Mesenchymal stem cell (in vitro differentiated cells and primary cell): ENCODE measurements at regions not wholly inside any gene's neighbourhood (a gene's known extent, or its start where the extent isn't known, plus 50 kb on each side); places are given as distances from the start of the nearest gene placed in this dataset.

Experiments
- DNase-seq: peaks from one replicate; pipeline ENCODE4 v3.0.0-alpha.2; 2013
- H2AFZ ChIP-seq: one replicate; pipeline ENCODE4 v1.6.1; 2013; ENCODE audit warnings: low read depth, mild to moderate bottlenecking, control low read depth, inconsistent platforms, low read length, moderate library complexity
- H2AK5ac ChIP-seq: 2 replicates; pipeline ENCODE4 v1.6.1; 2013; ENCODE audit warnings: low read length, moderate library complexity, mild to moderate bottlenecking, inconsistent platforms; ENCODE audit not compliant: severe bottlenecking
- H2BK120ac ChIP-seq: one replicate; pipeline ENCODE4 v1.6.1; 2013; ENCODE audit warnings: low read depth, mild to moderate bottlenecking, inconsistent platforms, low read length, moderate library complexity
- H2BK12ac ChIP-seq, 2 experiments: one replicate each; pipeline ENCODE4 v1.6.1; 2013; ENCODE audit warnings: inconsistent platforms in 2 of 2, low read length in 2 of 2, mild to moderate bottlenecking in 2 of 2, moderate library complexity in 2 of 2, control low read depth in 1 of 2
- H2BK15ac ChIP-seq: one replicate; pipeline ENCODE4 v1.6.1; 2013; ENCODE audit warnings: mild to moderate bottlenecking, low read depth, inconsistent platforms; ENCODE audit not compliant: poor library complexity, severe bottlenecking
- H2BK5ac ChIP-seq: 2 replicates; pipeline ENCODE4 v1.6.1; 2013; ENCODE audit warnings: low read depth, mild to moderate bottlenecking, low read length, control low read depth, inconsistent platforms; ENCODE audit not compliant: poor library complexity, severe bottlenecking
- H3K14ac ChIP-seq, 2 experiments: one replicate each; pipeline ENCODE4 v1.6.1; 2013; ENCODE audit warnings: inconsistent platforms in 2 of 2, low read length in 2 of 2, control low read depth in 1 of 2, mild to moderate bottlenecking in 1 of 2, moderate library complexity in 1 of 2
- H3K18ac ChIP-seq, 2 experiments: one replicate each; pipeline ENCODE4 v1.6.1; 2013; ENCODE audit warnings: inconsistent platforms in 2 of 2, low read length in 2 of 2, control low read depth in 1 of 2, low read depth in 1 of 2, mild to moderate bottlenecking in 1 of 2
- H3K23ac ChIP-seq, 2 experiments: one replicate each; pipeline ENCODE4 v1.6.1; 2013; ENCODE audit warnings: inconsistent platforms in 2 of 2, low read length in 2 of 2, mild to moderate bottlenecking in 2 of 2, moderate library complexity in 2 of 2, control low read depth in 1 of 2
- H3K27ac ChIP-seq: 2 replicates; pipeline ENCODE4 v1.5.1; 2013; ENCODE audit warnings: mild to moderate bottlenecking, moderate library complexity, low read length, control low read depth, inconsistent platforms; ENCODE audit not compliant: poor library complexity, severe bottlenecking
- H3K27me3 ChIP-seq, 2 experiments: 2 replicates each; pipeline versions ENCODE4 v1.6.1 to v1.7.0; 2013; ENCODE audit warnings: low read length in 2 of 2, mild to moderate bottlenecking in 2 of 2, moderate library complexity in 2 of 2, control low read depth in 1 of 2, inconsistent platforms in 1 of 2; ENCODE audit not compliant: control insufficient read depth in 1 of 2, insufficient read depth in 1 of 2
- H3K36me3 ChIP-seq, 2 experiments: 2 replicates each; pipeline versions ENCODE4 v1.6.1 to v1.7.0; 2013; ENCODE audit warnings: low read length in 2 of 2, control low read depth in 1 of 2, inconsistent platforms in 1 of 2, low read depth in 1 of 2, mild to moderate bottlenecking in 1 of 2; ENCODE audit not compliant: insufficient read depth in 2 of 2, control insufficient read depth in 1 of 2
- H3K4ac ChIP-seq, 2 experiments: one replicate each; pipeline ENCODE4 v1.6.1; 2013; ENCODE audit warnings: inconsistent platforms in 2 of 2, low read length in 2 of 2, mild to moderate bottlenecking in 2 of 2, moderate library complexity in 2 of 2, control low read depth in 1 of 2, low read depth in 1 of 2
- H3K4me1 ChIP-seq: 2 replicates; pipeline ENCODE4 v1.6.1; 2013; ENCODE audit warnings: low read depth, low read length, control low read depth; ENCODE audit not compliant: control insufficient read depth, insufficient read depth
- H3K4me2 ChIP-seq: 2 replicates; pipeline ENCODE4 v1.6.1; 2013; ENCODE audit warnings: low read length, mild to moderate bottlenecking, inconsistent platforms; ENCODE audit not compliant: poor library complexity, severe bottlenecking
- H3K4me3 ChIP-seq, 2 experiments: 2 replicates each; pipeline versions ENCODE4 v1.5.1 to v1.7.0; 2013; ENCODE audit warnings: low read length in 2 of 2, mild to moderate bottlenecking in 2 of 2, control low read depth in 1 of 2, low read depth in 1 of 2; ENCODE audit not compliant: insufficient read depth in 1 of 2
- H3K79me1 ChIP-seq: replicated peaks from 2 replicates; pipeline ENCODE4 v1.6.1; 2013; ENCODE audit warnings: mild to moderate bottlenecking, control low read depth, low read length, inconsistent platforms; ENCODE audit not compliant: poor library complexity, severe bottlenecking
- H3K9ac ChIP-seq: 2 replicates; pipeline ENCODE4 v1.7.0; 2013; ENCODE audit warnings: mild to moderate bottlenecking, low read length, moderate library complexity
- H3K9me3 ChIP-seq: 2 replicates; pipeline ENCODE4 v1.7.0; 2013; ENCODE audit warnings: mild to moderate bottlenecking, low read length; ENCODE audit not compliant: control insufficient read depth
- H4K8ac ChIP-seq: one replicate; pipeline ENCODE4 v1.6.1; 2013; ENCODE audit warnings: inconsistent platforms, mild to moderate bottlenecking, low read length, moderate library complexity
- H4K91ac ChIP-seq: one replicate; pipeline ENCODE4 v1.6.1; 2013; ENCODE audit warnings: mild to moderate bottlenecking, low read length, inconsistent platforms
- WGBS: methylation state at CpG from one replicate; pipeline ENCODE4 v1.1.7; 2013; ENCODE audit warnings: mixed read lengths; 5-methylcytosine and 5-hydroxymethylcytosine counted together

DNA sequence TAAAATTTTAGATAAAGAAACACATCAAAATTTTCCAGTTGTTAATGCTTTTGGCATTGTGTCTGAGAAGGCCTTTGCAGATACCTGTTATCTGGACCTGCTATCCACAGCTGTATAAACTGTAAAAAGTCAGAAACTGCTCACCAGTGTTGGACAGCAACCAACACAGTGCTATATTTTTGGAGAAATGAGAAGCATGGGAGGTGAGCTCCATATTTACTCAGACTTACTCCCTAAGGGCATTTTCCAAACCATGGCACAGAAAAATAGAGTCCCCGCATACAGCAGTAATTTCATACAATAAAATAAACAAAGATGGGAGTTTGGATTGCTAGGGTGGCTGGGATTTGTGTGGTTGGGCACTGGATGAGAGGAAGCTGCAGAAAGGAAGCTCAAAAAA lies 136.3 kb upstream of the GLI3 start:
- no peak overlapping the region for H2AFZ ChIP-seq
- no peak overlapping the region for H3K4me2 ChIP-seq
- no peaks in the 10 kb centered on the region for H3K9me3 ChIP-seq
- no peak overlapping the region for H4K8ac ChIP-seq
- no peak overlapping the region for H2BK12ac ChIP-seq
- no peak overlapping the region for H2BK120ac ChIP-seq
- H3K36me3 ChIP-seq, result no peaks in the 10 kb centered on the region
- H3K4me3 ChIP-seq, result no peak overlapping the region
- WGBS, result no CpG with 5 or more reads among the region's 1 CpG
- H2AK5ac ChIP-seq, result no peak overlapping the region
- no peaks in the 10 kb centered on the region for H3K79me1 ChIP-seq
- no peak overlapping the region for H3K27ac ChIP-seq
- no peak overlapping the region for H3K9ac ChIP-seq
- no peak overlapping the region for H3K4ac ChIP-seq
- H4K91ac ChIP-seq, result no peak overlapping the region
- H3K14ac ChIP-seq, result no peak overlapping the region
- H3K27me3 ChIP-seq, result peaks cover 0 to 4% of the 10 kb centered on the region in 2 experiments
- no peak overlapping the region for H2BK15ac ChIP-seq
- H3K18ac ChIP-seq, result no peak overlapping the region
- H3K23ac ChIP-seq, result no peak overlapping the region
- no peak overlapping the region for H2BK5ac ChIP-seq
- DNase-seq, result no peak
- H3K4me1 ChIP-seq, result no peaks in the 10 kb centered on the region

DNA sequence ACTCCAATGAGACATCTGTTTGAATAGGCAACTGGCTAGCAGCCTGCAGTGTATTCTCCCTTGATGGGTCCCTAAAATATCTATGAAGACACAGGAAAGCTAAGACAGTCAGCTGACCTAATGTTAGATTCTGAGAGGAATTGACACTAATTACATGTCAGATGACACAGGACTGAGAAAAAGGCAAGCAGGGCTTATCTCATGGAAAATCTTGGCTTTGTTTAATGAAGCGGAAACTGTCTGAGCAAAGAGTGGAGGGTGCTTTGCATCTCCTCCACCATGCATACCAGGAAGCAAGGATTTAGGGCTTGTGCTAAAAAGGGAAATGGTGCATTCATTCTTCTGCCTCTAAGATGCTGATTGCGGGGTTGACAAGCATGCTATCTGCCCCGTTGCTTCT lies 135.5 kb upstream of the GLI3 start:
- H3K9ac ChIP-seq, result no peak overlapping the region
- peak; percentile 23 for DNase-seq
- no peak overlapping the region for H3K23ac ChIP-seq
- WGBS, result 86% methylated on average over 1 of the region's 3 CpGs
- H4K8ac ChIP-seq, result no peak overlapping the region
- H3K27ac ChIP-seq, result no peak overlapping the region
- H3K79me1 ChIP-seq, result no peaks in the 10 kb centered on the region
- no peak overlapping the region for H2BK5ac ChIP-seq
- no peak overlapping the region for H3K18ac ChIP-seq
- no peak overlapping the region for H3K4ac ChIP-seq
- no peak overlapping the region for H2BK120ac ChIP-seq
- no peak overlapping the region for H2BK12ac ChIP-seq
- no peak overlapping the region for H2AFZ ChIP-seq
- no peak overlapping the region for H2AK5ac ChIP-seq
- peaks cover 0 to 4% of the 10 kb centered on the region in 2 experiments for H3K27me3 ChIP-seq
- no peaks in the 10 kb centered on the region for H3K4me1 ChIP-seq
- H3K4me2 ChIP-seq, result no peak overlapping the region
- no peak overlapping the region for H4K91ac ChIP-seq
- H3K4me3 ChIP-seq, result no peak overlapping the region
- H3K36me3 ChIP-seq, result no peaks in the 10 kb centered on the region
- H2BK15ac ChIP-seq, result no peak overlapping the region
- no peaks in the 10 kb centered on the region for H3K9me3 ChIP-seq
- no peak overlapping the region for H3K14ac ChIP-seq

DNA sequence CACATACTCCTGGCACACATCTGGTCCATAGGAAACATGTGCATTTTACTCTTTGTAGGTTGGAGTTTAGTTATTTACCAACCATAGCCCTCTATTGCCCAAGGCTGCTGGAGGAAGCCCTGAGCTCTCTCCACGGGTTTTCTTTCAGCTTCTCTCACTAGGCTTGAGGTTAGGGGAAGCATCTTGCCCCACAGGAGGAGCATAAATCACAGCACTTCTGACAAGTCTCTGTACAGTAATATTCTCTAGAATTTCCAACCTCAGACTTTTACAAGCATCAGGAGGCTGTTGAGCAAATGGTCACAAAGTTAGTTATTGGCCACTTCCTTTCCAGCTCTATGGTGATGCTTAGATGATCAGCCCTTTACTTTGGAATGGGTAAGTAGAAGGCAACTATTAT lies 122.9 kb upstream of the GLI3 start:
- H2BK5ac ChIP-seq, result no peak overlapping the region
- H3K18ac ChIP-seq, result peak overlapping the region in 1 of 2 experiments; percentile 5
- H2BK15ac ChIP-seq, result no peak overlapping the region
- DNase-seq, result peak; percentile 49
- H3K4me2 ChIP-seq, result no peak overlapping the region
- H3K27ac ChIP-seq, result no peak overlapping the region
- no peak overlapping the region for H2BK120ac ChIP-seq
- no peaks in the 10 kb centered on the region for H3K79me1 ChIP-seq
- H3K9ac ChIP-seq, result no peak overlapping the region
- no peak overlapping the region for H4K8ac ChIP-seq
- no peak overlapping the region for H3K14ac ChIP-seq
- no peaks in the 10 kb centered on the region for H3K36me3 ChIP-seq
- H2AK5ac ChIP-seq, result no peak overlapping the region
- H3K23ac ChIP-seq, result no peak overlapping the region
- no peak overlapping the region for H2BK12ac ChIP-seq
- H3K4me3 ChIP-seq, result no peak overlapping the region
- no peaks in the 10 kb centered on the region for H3K27me3 ChIP-seq
- H3K4me1 ChIP-seq, result no peaks in the 10 kb centered on the region
- no peak overlapping the region for H3K4ac ChIP-seq
- H2AFZ ChIP-seq, result no peak overlapping the region
- 50% methylated on average over 1 of the region's 1 CpG for WGBS
- no peak overlapping the region for H4K91ac ChIP-seq
- no peaks in the 10 kb centered on the region for H3K9me3 ChIP-seq

DNA sequence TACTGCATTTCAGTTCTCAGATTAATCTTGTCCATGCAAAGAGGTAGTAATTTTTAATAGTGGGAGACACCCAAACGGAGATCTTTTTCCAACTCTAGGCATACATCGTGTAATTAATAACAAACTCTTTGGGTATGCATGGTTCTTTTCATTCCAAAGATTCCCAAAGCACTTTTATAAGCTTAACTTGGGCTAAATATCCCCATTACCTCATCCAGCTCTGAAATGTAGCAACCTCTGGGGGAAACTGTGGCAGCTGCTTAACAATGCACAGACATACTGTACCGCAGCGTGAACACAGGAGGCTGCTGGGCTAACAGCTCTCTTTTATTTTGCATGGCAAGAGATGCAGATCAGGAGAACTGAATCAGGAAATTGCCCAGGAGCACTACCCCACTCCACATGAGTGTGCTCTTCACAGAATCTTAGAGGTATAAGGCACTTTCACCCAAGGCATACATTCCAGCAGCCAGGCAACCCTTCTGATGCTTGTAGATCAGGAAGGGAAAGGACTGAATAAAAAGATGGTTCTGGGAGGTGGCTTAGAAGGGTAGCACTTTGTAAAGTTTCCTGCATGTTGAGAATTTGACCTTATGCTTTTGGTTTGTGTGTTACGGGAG lies 114.4 kb upstream of the GLI3 start:
- DNase-seq, result no peak
- Histone ChIP-seq H3K79me1 (no peaks in the 10 kb centered on the region), H4K91ac (no peak overlapping the region), H3K14ac (no peak overlapping the region), H3K23ac (no peak overlapping the region), H3K4me1 (no peaks in the 10 kb centered on the region), H2AK5ac (no peak overlapping the region), H3K27ac (peak overlapping the region; percentile 15), H3K4me2 (no peak overlapping the region), H2BK15ac (no peak overlapping the region), H2BK5ac (no peak overlapping the region), H2BK12ac (no peak overlapping the region), H4K8ac (no peak overlapping the region), H3K27me3 (peaks cover 0 to 24% of the 10 kb centered on the region in 2 experiments), H3K4ac (no peak overlapping the region), H2AFZ (no peak overlapping the region), H2BK120ac (no peak overlapping the region), H3K9ac (no peak overlapping the region), H3K18ac (no peak overlapping the region), H3K36me3 (no peaks in the 10 kb centered on the region), H3K4me3 (peak overlapping the region in 1 of 2 experiments; percentile 9), H3K9me3 (no peaks in the 10 kb centered on the region)
- WGBS, result 82% methylated on average over 5 of the region's 5 CpGs
